ENCODE measurements at regions not wholly inside any gene's neighbourhood (a gene's known extent, or its start where the extent isn't known, plus 50 kb on each side); places are given as distances from the start of the nearest gene placed in this dataset.

DNA sequence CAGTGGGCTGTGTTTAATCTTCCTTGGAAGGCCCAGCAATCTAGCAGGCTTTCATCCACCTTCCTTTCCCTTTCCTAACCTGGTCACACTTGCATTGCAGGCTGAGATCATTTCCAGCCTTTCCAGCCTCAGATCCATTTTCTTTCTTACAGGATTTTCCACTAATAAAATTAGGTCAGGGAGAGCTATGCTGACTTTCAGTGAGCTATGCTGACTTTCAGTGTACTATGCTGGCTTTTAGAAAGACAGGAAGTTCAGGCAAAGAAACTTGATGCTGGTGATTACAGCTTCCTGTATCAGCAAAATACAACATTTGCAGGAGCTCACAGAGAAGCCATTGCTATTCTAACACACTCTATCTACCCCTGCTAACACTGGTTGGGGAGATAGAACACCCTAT is 735.0 kb downstream of the CCDC85A start:
- Histone ChIP-seq H3K36me3 (replicated peaks in 1 of 2; ENCODE audit: control insufficient read depth in 1 of 2, insufficient read depth in 2 of 2, low read length in 2 of 2) (no peaks in the 10 kb centered on the region), H3K9me3 (ENCODE audit: low read length) (peaks cover 84% of the 10 kb centered on the region), H3K27ac (ENCODE audit: extremely low read length, insufficient read depth, low read length) (no peak overlapping the region), H4K20me1 (ENCODE audit: insufficient read depth, low read length) (no peaks in the 10 kb centered on the region), H3K9ac (ENCODE audit: insufficient read depth, low read depth, low read length) (no peak overlapping the region), H3K4me3 (replicated peaks in 1 of 3; ENCODE audit: insufficient read depth in 1 of 3, low read depth in 2 of 3, low read length in 3 of 3) (no peak overlapping the region), H3K4me2 (ENCODE audit: low read depth, low read length) (no peak overlapping the region), H3K27me3 (ENCODE audit: control insufficient read depth in 1 of 2, insufficient read depth in 2 of 2, low read length in 2 of 2) (no peaks in the 10 kb centered on the region), H3K4me1 (ENCODE audit: insufficient read depth, low read length) (no peaks in the 10 kb centered on the region), H3K79me2 (ENCODE audit: insufficient read depth, low read length) (no peaks in the 10 kb centered on the region), H2AFZ (ENCODE audit: low read length) (no peak overlapping the region)
- in situ Hi-C loops (cut with HindIII; ENCODE audit: extremely low pct_ligation_motif_present, low pct_unique_long_range_greater_than_20kb) (no loop called here), intact Hi-C loops (cut with micrococcal nuclease; ENCODE audit: unreplicated experiment) (no loop called here)
- TF ChIP-seq CHD2 (IDR thresholded peaks at IDR 0.05; ENCODE audit: low read depth, low read length) (no peak), NCOA1 (CRISPR knock-in tag; IDR thresholded peaks at IDR 0.05) (no peak), ZNF775 (CRISPR knock-in tag; IDR thresholded peaks at IDR 0.05; ENCODE audit: borderline replicate concordance) (no peak)
- FAIRE-seq (no peak), DNase-seq (ENCODE audit: low spot score) (no peak), ATAC-seq (no peak)
- POLR2A ChIA-PET: no interaction called here
- CTCF ChIA-PET (ENCODE audit: low intra/inter-chr PET ratio, low total read pairs): no interaction called here
- BruUV-seq (replicated peaks): no TSS peak

DNA sequence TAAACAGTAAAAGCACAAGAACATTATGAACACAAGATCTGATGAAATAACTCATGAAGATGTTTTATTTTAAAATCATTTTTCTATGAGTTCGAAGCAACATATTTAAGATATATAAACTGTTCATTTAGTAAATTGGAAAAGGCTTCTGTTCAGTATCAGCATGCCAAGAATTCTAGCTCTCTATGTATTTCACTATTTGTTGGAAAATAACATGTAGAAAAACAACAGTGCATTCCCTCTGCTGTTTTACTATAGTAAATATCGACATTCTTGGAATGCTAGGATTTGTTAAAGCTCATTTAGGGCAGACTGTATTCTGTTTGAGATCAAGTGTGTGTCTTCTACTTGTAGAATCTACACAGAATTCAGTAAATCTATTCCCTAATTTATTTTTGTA is 750.2 kb downstream of the CCDC85A start:
- no TSS peak for BruUV-seq (replicated peaks)
- TF ChIP-seq MTA1 (CRISPR knock-in tag; IDR thresholded peaks at IDR 0.05; ENCODE audit: borderline replicate concordance) (no peak), ZNF263 (CRISPR knock-in tag; IDR thresholded peaks at IDR 0.05) (no peak), TBX3 (IDR thresholded peaks at IDR 0.05; ENCODE audit: borderline replicate concordance) (no peak), NR3C1 (CRISPR knock-in tag; IDR thresholded peaks at IDR 0.05) (no peak), CREM (IDR thresholded peaks at IDR 0.05) (no peak), CREM (CRISPR knock-in tag; IDR thresholded peaks at IDR 0.05) (no peak), ZSCAN25 (CRISPR knock-in tag; IDR thresholded peaks at IDR 0.05) (no peak), HNF4G (IDR thresholded peaks at IDR 0.05; ENCODE audit: borderline replicate concordance, low read depth, low read length) (no peak), HNF4G (CRISPR knock-in tag; IDR thresholded peaks at IDR 0.05; ENCODE audit: borderline replicate concordance, low read depth) (no peak), ARHGAP35 (CRISPR knock-in tag; IDR thresholded peaks at IDR 0.05; ENCODE audit: borderline replicate concordance) (no peak), RNF2 (conservative IDR thresholded peaks at IDR 0.05; ENCODE audit: low read depth) (no peak), MIXL1 (CRISPR knock-in tag; IDR thresholded peaks at IDR 0.05) (no peak)
- TF ChIP-seq, protein P1, sequence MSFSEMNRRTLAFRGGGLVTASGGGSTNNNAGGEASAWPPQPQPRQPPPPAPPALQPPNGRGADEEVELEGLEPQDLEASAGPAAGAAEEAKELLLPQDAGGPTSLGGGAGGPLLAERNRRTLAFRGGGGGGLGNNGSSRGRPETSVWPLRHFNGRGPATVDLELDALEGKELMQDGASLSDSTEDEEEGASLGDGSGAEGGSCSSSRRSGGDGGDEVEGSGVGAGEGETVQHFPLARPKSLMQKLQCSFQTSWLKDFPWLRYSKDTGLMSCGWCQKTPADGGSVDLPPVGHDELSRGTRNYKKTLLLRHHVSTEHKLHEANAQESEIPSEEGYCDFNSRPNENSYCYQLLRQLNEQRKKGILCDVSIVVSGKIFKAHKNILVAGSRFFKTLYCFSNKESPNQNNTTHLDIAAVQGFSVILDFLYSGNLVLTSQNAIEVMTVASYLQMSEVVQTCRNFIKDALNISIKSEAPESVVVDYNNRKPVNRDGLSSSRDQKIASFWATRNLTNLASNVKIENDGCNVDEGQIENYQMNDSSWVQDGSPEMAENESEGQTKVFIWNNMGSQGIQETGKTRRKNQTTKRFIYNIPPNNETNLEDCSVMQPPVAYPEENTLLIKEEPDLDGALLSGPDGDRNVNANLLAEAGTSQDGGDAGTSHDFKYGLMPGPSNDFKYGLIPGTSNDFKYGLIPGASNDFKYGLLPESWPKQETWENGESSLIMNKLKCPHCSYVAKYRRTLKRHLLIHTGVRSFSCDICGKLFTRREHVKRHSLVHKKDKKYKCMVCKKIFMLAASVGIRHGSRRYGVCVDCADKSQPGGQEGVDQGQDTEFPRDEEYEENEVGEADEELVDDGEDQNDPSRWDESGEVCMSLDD (CRISPR knock-in tag; IDR thresholded peaks at IDR 0.05; ENCODE audit: borderline replicate concordance): no peak

More for the DNA sequence above, 750.2 kb downstream of the CCDC85A start:
- H3K27ac ChIP-seq (ENCODE audit: extremely low read length, insufficient read depth, low read length): no peak overlapping the region
- no peak overlapping the region for H3K4me2 ChIP-seq (ENCODE audit: low read depth, low read length)
- H3K27me3 ChIP-seq (ENCODE audit: control insufficient read depth in 1 of 2, insufficient read depth in 2 of 2, low read length in 2 of 2): no peaks in the 10 kb centered on the region
- H3K4me1 ChIP-seq (ENCODE audit: insufficient read depth, low read length): no peaks in the 10 kb centered on the region
- H2AFZ ChIP-seq (ENCODE audit: low read length): no peak overlapping the region
- POLR2A ChIA-PET: no interaction called here
- no peak for ATAC-seq
- no peak overlapping the region for H3K4me3 ChIP-seq (replicated peaks in 1 of 3; ENCODE audit: insufficient read depth in 1 of 3, low read depth in 2 of 3, low read length in 3 of 3)
- peaks cover 89% of the 10 kb centered on the region for H3K9me3 ChIP-seq (ENCODE audit: low read length)
- in situ Hi-C loops (cut with HindIII; ENCODE audit: extremely low pct_ligation_motif_present, low pct_unique_long_range_greater_than_20kb): no loop called here
- intact Hi-C loops (cut with micrococcal nuclease; ENCODE audit: unreplicated experiment): no loop called here
- H3K9ac ChIP-seq (ENCODE audit: insufficient read depth, low read depth, low read length): no peak overlapping the region
- no peak for FAIRE-seq
- DNase-seq (ENCODE audit: low spot score): no peak
- 1% methylated on average over 2 of the region's 2 CpGs for WGBS (ENCODE audit: low lambda C conversion rate)
- CTCF ChIA-PET (ENCODE audit: low intra/inter-chr PET ratio, low total read pairs): no interaction called here
- no peaks in the 10 kb centered on the region for H3K36me3 ChIP-seq (replicated peaks in 1 of 2; ENCODE audit: control insufficient read depth in 1 of 2, insufficient read depth in 2 of 2, low read length in 2 of 2)
- no peaks in the 10 kb centered on the region for H4K20me1 ChIP-seq (ENCODE audit: insufficient read depth, low read length)
- H3K79me2 ChIP-seq (ENCODE audit: insufficient read depth, low read length): no peaks in the 10 kb centered on the region
